H1 (cell line): ENCODE measurements at regions not wholly inside any gene's neighbourhood (a gene's known extent, or its start where the extent isn't known, plus 50 kb on each side); places are given as distances from the start of the nearest gene placed in this dataset.

ENCODE experiments used
- CHD2 ChIP-seq: IDR thresholded peaks from 2 replicates; pipeline ENCODE4 v1.6.1; 2012; ENCODE audit warnings: low read length, improper control_type of control experiment
- EGR1 ChIP-seq: IDR thresholded peaks from 2 replicates; pipeline ENCODE4 v1.6.1; 2011; ENCODE audit warnings: low read depth, low read length, borderline replicate concordance
- JUN ChIP-seq: IDR thresholded peaks from 2 replicates; pipeline ENCODE4 v1.6.1; 2011; ENCODE audit warnings: low read depth, mild to moderate bottlenecking, improper control_type of control experiment, low read length
- NANOG ChIP-seq: IDR thresholded peaks from 2 replicates; pipeline ENCODE4 v1.6.1; 2011; ENCODE audit warnings: low read length, low read depth, mild to moderate bottlenecking, inconsistent platforms; ENCODE audit not compliant: insufficient read depth, poor library complexity, severe bottlenecking
- PHF8 ChIP-seq: fragments of 200-600 bp; sonication (generic); conservative IDR thresholded peaks from 2 replicates; pipeline ENCODE4 v1.7.1; 2012; ENCODE audit warnings: low read depth, mild to moderate bottlenecking, inconsistent platforms, low read length, moderate library complexity
- POU5F1 ChIP-seq: IDR thresholded peaks from 2 replicates; pipeline ENCODE4 v1.6.1; 2011; ENCODE audit warnings: low read depth, mild to moderate bottlenecking, low read length, moderate library complexity
- RAD21 ChIP-seq, 2 experiments: IDR thresholded peaks in 1 of 2; conservative IDR thresholded peaks in 1 of 2; 2 replicates each; pipeline ENCODE4 v1.6.1; 2011; ENCODE audit warnings: low read depth in 2 of 2, low read length in 2 of 2, improper control_type of control experiment in 1 of 2, inconsistent platforms in 1 of 2, mild to moderate bottlenecking in 1 of 2, moderate library complexity in 1 of 2
- RNF2 ChIP-seq: fragments of 200-900, 300-1000 bp; sonication (generic); IDR thresholded peaks from 2 replicates; pipeline ENCODE4 v1.7.1; 2016; ENCODE audit warnings: borderline replicate concordance, low read depth, mild to moderate bottlenecking, antibody characterized with exemption, low read length; ENCODE audit not compliant: poor library complexity, severe bottlenecking; ENCODE audit errors: missing control alignments
- SUZ12 ChIP-seq: fragments of 200-600 bp; sonication (generic); IDR thresholded peaks from 2 replicates; pipeline ENCODE4 v1.6.1; 2012; ENCODE audit warnings: mild to moderate bottlenecking, inconsistent platforms, low read length, moderate library complexity, mixed read lengths
- TF ChIP-seq, protein P1 (sequence below): fragments of 300-600 bp; sonication (generic); IDR thresholded peaks from 2 replicates; pipeline ENCODE4 v1.7.1; 2012; ENCODE audit warnings: low read length, moderate library complexity, mild to moderate bottlenecking, inconsistent platforms; ENCODE audit not compliant: insufficient replicate concordance

DNA sequence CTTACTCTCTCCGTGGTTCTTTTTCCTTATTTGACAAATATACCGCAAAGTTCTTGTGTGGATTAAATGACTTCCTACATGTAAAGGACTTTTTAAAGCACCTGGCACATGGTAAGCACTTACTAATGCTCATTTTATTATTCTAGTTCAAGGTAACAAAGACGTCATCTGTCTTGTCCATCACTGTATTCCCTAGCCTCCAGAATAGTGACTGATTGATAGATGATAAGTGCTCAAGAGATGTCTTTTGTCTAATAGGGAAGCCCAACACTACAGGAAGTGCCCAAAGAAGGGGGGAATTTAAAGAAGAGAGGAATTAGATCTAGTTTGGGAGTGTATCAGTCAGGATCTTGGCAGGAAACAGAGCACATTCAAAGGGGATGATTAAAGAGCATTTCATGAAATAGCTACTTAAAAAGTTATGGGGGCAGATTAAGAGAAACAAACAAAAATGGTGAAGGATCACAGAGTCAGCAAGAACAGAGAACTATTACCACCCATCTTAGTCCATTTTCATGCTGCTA lies 151.9 kb downstream of the GXYLT1 start (continued):
- TF ChIP-seq, protein P1, sequence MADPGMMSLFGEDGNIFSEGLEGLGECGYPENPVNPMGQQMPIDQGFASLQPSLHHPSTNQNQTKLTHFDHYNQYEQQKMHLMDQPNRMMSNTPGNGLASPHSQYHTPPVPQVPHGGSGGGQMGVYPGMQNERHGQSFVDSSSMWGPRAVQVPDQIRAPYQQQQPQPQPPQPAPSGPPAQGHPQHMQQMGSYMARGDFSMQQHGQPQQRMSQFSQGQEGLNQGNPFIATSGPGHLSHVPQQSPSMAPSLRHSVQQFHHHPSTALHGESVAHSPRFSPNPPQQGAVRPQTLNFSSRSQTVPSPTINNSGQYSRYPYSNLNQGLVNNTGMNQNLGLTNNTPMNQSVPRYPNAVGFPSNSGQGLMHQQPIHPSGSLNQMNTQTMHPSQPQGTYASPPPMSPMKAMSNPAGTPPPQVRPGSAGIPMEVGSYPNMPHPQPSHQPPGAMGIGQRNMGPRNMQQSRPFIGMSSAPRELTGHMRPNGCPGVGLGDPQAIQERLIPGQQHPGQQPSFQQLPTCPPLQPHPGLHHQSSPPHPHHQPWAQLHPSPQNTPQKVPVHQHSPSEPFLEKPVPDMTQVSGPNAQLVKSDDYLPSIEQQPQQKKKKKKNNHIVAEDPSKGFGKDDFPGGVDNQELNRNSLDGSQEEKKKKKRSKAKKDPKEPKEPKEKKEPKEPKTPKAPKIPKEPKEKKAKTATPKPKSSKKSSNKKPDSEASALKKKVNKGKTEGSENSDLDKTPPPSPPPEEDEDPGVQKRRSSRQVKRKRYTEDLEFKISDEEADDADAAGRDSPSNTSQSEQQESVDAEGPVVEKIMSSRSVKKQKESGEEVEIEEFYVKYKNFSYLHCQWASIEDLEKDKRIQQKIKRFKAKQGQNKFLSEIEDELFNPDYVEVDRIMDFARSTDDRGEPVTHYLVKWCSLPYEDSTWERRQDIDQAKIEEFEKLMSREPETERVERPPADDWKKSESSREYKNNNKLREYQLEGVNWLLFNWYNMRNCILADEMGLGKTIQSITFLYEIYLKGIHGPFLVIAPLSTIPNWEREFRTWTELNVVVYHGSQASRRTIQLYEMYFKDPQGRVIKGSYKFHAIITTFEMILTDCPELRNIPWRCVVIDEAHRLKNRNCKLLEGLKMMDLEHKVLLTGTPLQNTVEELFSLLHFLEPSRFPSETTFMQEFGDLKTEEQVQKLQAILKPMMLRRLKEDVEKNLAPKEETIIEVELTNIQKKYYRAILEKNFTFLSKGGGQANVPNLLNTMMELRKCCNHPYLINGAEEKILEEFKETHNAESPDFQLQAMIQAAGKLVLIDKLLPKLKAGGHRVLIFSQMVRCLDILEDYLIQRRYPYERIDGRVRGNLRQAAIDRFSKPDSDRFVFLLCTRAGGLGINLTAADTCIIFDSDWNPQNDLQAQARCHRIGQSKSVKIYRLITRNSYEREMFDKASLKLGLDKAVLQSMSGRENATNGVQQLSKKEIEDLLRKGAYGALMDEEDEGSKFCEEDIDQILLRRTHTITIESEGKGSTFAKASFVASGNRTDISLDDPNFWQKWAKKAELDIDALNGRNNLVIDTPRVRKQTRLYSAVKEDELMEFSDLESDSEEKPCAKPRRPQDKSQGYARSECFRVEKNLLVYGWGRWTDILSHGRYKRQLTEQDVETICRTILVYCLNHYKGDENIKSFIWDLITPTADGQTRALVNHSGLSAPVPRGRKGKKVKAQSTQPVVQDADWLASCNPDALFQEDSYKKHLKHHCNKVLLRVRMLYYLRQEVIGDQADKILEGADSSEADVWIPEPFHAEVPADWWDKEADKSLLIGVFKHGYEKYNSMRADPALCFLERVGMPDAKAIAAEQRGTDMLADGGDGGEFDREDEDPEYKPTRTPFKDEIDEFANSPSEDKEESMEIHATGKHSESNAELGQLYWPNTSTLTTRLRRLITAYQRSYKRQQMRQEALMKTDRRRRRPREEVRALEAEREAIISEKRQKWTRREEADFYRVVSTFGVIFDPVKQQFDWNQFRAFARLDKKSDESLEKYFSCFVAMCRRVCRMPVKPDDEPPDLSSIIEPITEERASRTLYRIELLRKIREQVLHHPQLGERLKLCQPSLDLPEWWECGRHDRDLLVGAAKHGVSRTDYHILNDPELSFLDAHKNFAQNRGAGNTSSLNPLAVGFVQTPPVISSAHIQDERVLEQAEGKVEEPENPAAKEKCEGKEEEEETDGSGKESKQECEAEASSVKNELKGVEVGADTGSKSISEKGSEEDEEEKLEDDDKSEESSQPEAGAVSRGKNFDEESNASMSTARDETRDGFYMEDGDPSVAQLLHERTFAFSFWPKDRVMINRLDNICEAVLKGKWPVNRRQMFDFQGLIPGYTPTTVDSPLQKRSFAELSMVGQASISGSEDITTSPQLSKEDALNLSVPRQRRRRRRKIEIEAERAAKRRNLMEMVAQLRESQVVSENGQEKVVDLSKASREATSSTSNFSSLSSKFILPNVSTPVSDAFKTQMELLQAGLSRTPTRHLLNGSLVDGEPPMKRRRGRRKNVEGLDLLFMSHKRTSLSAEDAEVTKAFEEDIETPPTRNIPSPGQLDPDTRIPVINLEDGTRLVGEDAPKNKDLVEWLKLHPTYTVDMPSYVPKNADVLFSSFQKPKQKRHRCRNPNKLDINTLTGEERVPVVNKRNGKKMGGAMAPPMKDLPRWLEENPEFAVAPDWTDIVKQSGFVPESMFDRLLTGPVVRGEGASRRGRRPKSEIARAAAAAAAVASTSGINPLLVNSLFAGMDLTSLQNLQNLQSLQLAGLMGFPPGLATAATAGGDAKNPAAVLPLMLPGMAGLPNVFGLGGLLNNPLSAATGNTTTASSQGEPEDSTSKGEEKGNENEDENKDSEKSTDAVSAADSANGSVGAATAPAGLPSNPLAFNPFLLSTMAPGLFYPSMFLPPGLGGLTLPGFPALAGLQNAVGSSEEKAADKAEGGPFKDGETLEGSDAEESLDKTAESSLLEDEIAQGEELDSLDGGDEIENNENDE: no peak
- TF ChIP-seq PHF8: no peak
- no peak for TF ChIP-seq SUZ12
- TF ChIP-seq RAD21 (IDR thresholded peaks at IDR 0.05 in 1 of 2, conservative IDR thresholded peaks at IDR 0.05 in 1 of 2; ENCODE audit: low read depth in 2 of 2, low read length in 2 of 2): no peak
- no peak for TF ChIP-seq RNF2
- TF ChIP-seq POU5F1: no peak
- no peak for TF ChIP-seq JUN
- no peak for TF ChIP-seq EGR1
- no peak for TF ChIP-seq CHD2
- TF ChIP-seq NANOG: no peak
